Astrocyte (in vitro differentiated cells and primary cell): ENCODE measurements at regions not wholly inside any gene's neighbourhood (a gene's known extent, or its start where the extent isn't known, plus 50 kb on each side); places are given as distances from the start of the nearest gene placed in this dataset.
A peak's percentile ranks its signal among the peaks of the same experiment; 100 is the strongest.

Experiments
- DNase-seq: peaks from one replicate; pipeline ENCODE4 v3.0.0-alpha.2; 2010; ENCODE audit warnings: low read depth
- FAIRE-seq: peaks from 2 replicates; lab custom pipeline; 2011; peaks lifted over from hg19 to GRCh38; lab: Jason Lieb, UNC
- H2AFZ ChIP-seq: 2 replicates; pipeline ENCODE4 v1.6.0; 2012; ENCODE audit warnings: low read depth, low read length, inconsistent platforms
- H3K27ac ChIP-seq: 2 replicates; pipeline ENCODE4 v1.5.1; 2011; ENCODE audit warnings: low read depth, low read length, inconsistent platforms
- H3K27me3 ChIP-seq: 2 replicates; pipeline ENCODE4 v1.6.0; 2011; ENCODE audit warnings: low read length, inconsistent platforms; ENCODE audit not compliant: insufficient read depth
- H3K36me3 ChIP-seq: 2 replicates; pipeline ENCODE4 v1.5.1; 2011; ENCODE audit warnings: low read length, inconsistent platforms; ENCODE audit not compliant: insufficient read depth
- H3K4me1 ChIP-seq: 2 replicates; pipeline ENCODE4 v1.5.1; 2011; ENCODE audit warnings: low read length, inconsistent platforms; ENCODE audit not compliant: insufficient read depth
- H3K4me2 ChIP-seq: 2 replicates; pipeline ENCODE4 v1.6.0; 2012; ENCODE audit warnings: low read length, inconsistent platforms
- H3K4me3 ChIP-seq: 2 replicates; pipeline ENCODE4 v1.5.1; 2011; ENCODE audit warnings: low read depth, mild to moderate bottlenecking, low read length, inconsistent platforms; ENCODE audit not compliant: insufficient read depth
- H3K79me2 ChIP-seq: 2 replicates; pipeline ENCODE4 v1.6.0; 2012; ENCODE audit warnings: mild to moderate bottlenecking, low read length, inconsistent platforms; ENCODE audit not compliant: insufficient read depth
- H3K9ac ChIP-seq: 2 replicates; pipeline ENCODE4 v1.6.0; 2012; ENCODE audit warnings: mild to moderate bottlenecking, low read length, inconsistent platforms
- H3K9me3 ChIP-seq: 2 replicates; pipeline ENCODE4 v1.5.1; 2012; ENCODE audit warnings: low read depth, mild to moderate bottlenecking, low read length, inconsistent platforms; ENCODE audit not compliant: insufficient read depth
- H4K20me1 ChIP-seq: 2 replicates; pipeline ENCODE4 v1.6.0; 2012; ENCODE audit warnings: low read length, inconsistent platforms; ENCODE audit not compliant: insufficient read depth
- H3K27ac Mint-ChIP-seq: one replicate; pipeline ENCODE4 v1.8.0; 2021; ENCODE audit warnings: mild to moderate bottlenecking, mixed read lengths; ENCODE audit not compliant: unreplicated experiment
- H3K27me3 Mint-ChIP-seq: one replicate; pipeline ENCODE4 v1.8.0; 2021; ENCODE audit warnings: low read depth, mixed read lengths; ENCODE audit not compliant: unreplicated experiment
- H3K36me3 Mint-ChIP-seq: one replicate; pipeline ENCODE4 v1.8.0; 2021; ENCODE audit warnings: low read depth, mixed read lengths; ENCODE audit not compliant: unreplicated experiment
- H3K4me1 Mint-ChIP-seq: one replicate; pipeline ENCODE4 v1.8.0; 2021; ENCODE audit warnings: low read depth, mixed read lengths; ENCODE audit not compliant: unreplicated experiment
- H3K4me3 Mint-ChIP-seq: one replicate; pipeline ENCODE4 v1.8.0; 2021; ENCODE audit warnings: mild to moderate bottlenecking, moderate library complexity, mixed read lengths; ENCODE audit not compliant: unreplicated experiment
- H3K9me3 Mint-ChIP-seq: one replicate; pipeline ENCODE4 v1.8.0; 2021; ENCODE audit warnings: mild to moderate bottlenecking, mixed read lengths; ENCODE audit not compliant: unreplicated experiment
- EZH2 ChIP-seq: IDR thresholded peaks from 2 replicates; pipeline ENCODE4 v1.6.1; 2012; ENCODE audit warnings: mild to moderate bottlenecking, low read length, inconsistent platforms; ENCODE audit not compliant: insufficient read depth
- TF ChIP-seq, protein P1 (sequence below): IDR thresholded peaks from 2 replicates; pipeline ENCODE4 v1.5.1; 2011; ENCODE audit warnings: low read depth, mild to moderate bottlenecking, inconsistent platforms, low read length, moderate library complexity; ENCODE audit not compliant: insufficient read depth

DNA sequence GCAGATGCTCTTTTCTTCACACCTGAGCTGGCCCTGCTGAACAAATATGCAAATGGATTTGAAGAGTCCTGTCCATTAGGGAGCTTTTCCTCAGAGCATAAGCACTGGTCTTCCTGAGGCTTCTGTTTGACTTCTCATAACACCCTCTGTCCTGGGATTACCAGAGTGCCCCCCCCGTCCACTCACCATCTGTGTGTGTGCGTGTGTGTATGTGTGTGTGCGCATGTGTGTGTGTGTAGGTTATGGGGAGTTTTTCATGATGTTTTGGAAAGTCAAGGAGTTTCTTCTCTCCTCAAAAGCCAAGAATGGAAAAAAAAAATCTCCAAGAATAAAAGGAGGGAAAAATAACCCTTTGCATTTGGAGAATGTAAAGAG lies 57.7 kb upstream of the COMTD1 start:
- FAIRE-seq = no peak
- H3K9me3 ChIP-seq = peaks cover 7% of the 10 kb centered on the region
- no peak overlapping the region for H2AFZ ChIP-seq
- no peak overlapping the region for H3K9ac ChIP-seq
- peaks cover 15% of the 10 kb centered on the region for H3K4me1 ChIP-seq
- H3K9me3 Mint-ChIP-seq = peaks cover 15% of the 10 kb centered on the region
- H3K36me3 Mint-ChIP-seq = peaks cover 6% of the 10 kb centered on the region
- no peaks in the 10 kb centered on the region for H3K36me3 ChIP-seq
- peaks cover 8% of the 10 kb centered on the region for H3K27me3 ChIP-seq
- H4K20me1 ChIP-seq = no peaks in the 10 kb centered on the region
- H3K27me3 Mint-ChIP-seq = peaks cover 20% of the 10 kb centered on the region
- H3K4me1 Mint-ChIP-seq = peaks cover 5% of the 10 kb centered on the region
- H3K27ac ChIP-seq = no peak overlapping the region
- H3K4me3 ChIP-seq = no peak overlapping the region
- no peak overlapping the region for H3K4me3 Mint-ChIP-seq
- no peak for DNase-seq
- no peak overlapping the region for H3K27ac Mint-ChIP-seq
- H3K4me2 ChIP-seq = no peak overlapping the region
- TF ChIP-seq, protein P1, sequence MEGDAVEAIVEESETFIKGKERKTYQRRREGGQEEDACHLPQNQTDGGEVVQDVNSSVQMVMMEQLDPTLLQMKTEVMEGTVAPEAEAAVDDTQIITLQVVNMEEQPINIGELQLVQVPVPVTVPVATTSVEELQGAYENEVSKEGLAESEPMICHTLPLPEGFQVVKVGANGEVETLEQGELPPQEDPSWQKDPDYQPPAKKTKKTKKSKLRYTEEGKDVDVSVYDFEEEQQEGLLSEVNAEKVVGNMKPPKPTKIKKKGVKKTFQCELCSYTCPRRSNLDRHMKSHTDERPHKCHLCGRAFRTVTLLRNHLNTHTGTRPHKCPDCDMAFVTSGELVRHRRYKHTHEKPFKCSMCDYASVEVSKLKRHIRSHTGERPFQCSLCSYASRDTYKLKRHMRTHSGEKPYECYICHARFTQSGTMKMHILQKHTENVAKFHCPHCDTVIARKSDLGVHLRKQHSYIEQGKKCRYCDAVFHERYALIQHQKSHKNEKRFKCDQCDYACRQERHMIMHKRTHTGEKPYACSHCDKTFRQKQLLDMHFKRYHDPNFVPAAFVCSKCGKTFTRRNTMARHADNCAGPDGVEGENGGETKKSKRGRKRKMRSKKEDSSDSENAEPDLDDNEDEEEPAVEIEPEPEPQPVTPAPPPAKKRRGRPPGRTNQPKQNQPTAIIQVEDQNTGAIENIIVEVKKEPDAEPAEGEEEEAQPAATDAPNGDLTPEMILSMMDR = no peak
- TF ChIP-seq EZH2 = no peak
- H3K79me2 ChIP-seq = no peaks in the 10 kb centered on the region

DNA sequence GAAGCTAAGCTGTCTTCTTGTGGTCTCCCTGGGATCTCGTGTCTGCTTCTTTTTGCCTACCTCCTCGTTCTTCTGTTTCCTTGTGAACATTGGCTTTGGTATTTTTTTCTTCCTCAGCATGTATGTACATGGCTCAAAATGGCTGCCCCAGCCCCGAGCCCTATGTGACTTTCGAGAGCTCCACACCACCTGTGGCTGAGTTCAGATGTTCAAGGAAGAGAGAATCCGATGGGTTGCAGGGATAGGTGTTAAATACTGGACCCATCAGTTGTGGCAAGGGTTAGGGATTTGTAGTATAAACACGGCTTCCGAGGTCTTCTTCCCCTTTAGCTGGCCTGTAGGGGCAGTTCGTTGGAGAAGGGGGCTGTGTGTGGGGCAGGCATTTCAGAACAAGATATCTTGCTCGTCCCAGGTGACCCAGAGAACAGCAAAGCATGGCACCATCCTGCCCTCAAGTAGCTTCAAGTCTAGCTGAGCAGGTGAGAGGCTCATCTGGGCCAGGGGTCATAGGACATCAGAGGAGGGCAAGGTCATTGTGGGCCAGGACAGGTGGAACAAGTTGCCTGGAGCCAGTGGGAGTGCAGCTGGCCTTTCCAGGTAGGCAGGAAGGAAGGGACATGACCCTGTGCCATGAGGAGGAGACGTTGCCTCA lies 57.2 kb upstream of the COMTD1 start:
- H3K79me2 ChIP-seq = no peaks in the 10 kb centered on the region
- H3K36me3 ChIP-seq = no peaks in the 10 kb centered on the region
- Mint-ChIP-seq H3K4me1 (peaks cover 5% of the 10 kb centered on the region), H3K9me3 (peaks cover 15% of the 10 kb centered on the region), H3K27ac (peak overlapping the region; percentile 3), H3K4me3 (no peak overlapping the region), H3K36me3 (peaks cover 6% of the 10 kb centered on the region), H3K27me3 (peaks cover 20% of the 10 kb centered on the region)
- TF ChIP-seq, protein P1 = no peak
- no peak for TF ChIP-seq EZH2
- H2AFZ ChIP-seq = no peak overlapping the region
- no peak overlapping the region for H3K9ac ChIP-seq
- H3K27me3 ChIP-seq = peaks cover 8% of the 10 kb centered on the region
- no peak overlapping the region for H3K4me3 ChIP-seq
- peaks cover 7% of the 10 kb centered on the region for H3K9me3 ChIP-seq
- no peak overlapping the region for H3K4me2 ChIP-seq
- peaks cover 15% of the 10 kb centered on the region for H3K4me1 ChIP-seq
- DNase-seq (no peak), FAIRE-seq (no peak)
- no peak overlapping the region for H3K27ac ChIP-seq
- H4K20me1 ChIP-seq = no peaks in the 10 kb centered on the region

DNA sequence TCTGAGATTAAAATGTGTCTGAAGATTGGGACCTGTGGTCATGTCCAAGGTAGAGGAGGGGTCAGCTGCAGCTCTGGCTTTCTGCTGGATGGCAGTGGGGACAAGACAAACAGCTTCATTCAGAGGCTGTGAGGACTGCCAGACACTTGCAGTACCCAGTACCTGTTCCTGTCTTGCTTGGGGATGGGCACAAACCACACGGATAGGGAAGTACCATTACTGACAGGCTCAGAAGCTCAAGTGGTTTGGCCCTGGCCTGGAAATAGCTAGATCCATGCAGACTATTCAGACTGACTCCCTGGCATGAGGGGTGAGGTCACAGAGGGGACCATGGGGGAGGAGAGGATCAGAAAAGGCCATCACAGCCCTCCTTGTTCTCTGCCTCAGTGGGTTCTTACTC lies 56.0 kb upstream of the COMTD1 start:
- no peak for DNase-seq
- H3K27ac ChIP-seq = no peak overlapping the region
- H3K4me1 ChIP-seq = peaks cover 15% of the 10 kb centered on the region
- H3K4me1 Mint-ChIP-seq = peaks cover 5% of the 10 kb centered on the region
- no peaks in the 10 kb centered on the region for H3K79me2 ChIP-seq
- H3K36me3 ChIP-seq = no peaks in the 10 kb centered on the region
- H4K20me1 ChIP-seq = no peaks in the 10 kb centered on the region
- peak overlapping the region; percentile 30 for H3K4me3 Mint-ChIP-seq
- FAIRE-seq = no peak
- peaks cover 23% of the 10 kb centered on the region for H3K9me3 Mint-ChIP-seq
- TF ChIP-seq, protein P1 = no peak
- TF ChIP-seq EZH2 = no peak
- no peak overlapping the region for H2AFZ ChIP-seq
- H3K27me3 ChIP-seq = peaks cover 8% of the 10 kb centered on the region
- peaks cover 6% of the 10 kb centered on the region for H3K36me3 Mint-ChIP-seq
- H3K4me2 ChIP-seq = no peak overlapping the region
- H3K4me3 ChIP-seq = no peak overlapping the region
- H3K27me3 Mint-ChIP-seq = peaks cover 28% of the 10 kb centered on the region
- H3K9ac ChIP-seq = no peak overlapping the region
- no peak overlapping the region for H3K27ac Mint-ChIP-seq
- H3K9me3 ChIP-seq = peaks cover 7% of the 10 kb centered on the region
